GM21737 (cell line): ENCODE measurements at regions not wholly inside any gene's neighbourhood (a gene's known extent, or its start where the extent isn't known, plus 50 kb on each side); places are given as distances from the start of the nearest gene placed in this dataset.

Experiments
- ATAC-seq: cut with Tn5 transposase; IDR thresholded peaks from one replicate; pipeline ENCODE4 v1.9.1; 2021; ENCODE audit warnings: mild to moderate bottlenecking, moderate library complexity; ENCODE audit not compliant: unreplicated experiment

DNA sequence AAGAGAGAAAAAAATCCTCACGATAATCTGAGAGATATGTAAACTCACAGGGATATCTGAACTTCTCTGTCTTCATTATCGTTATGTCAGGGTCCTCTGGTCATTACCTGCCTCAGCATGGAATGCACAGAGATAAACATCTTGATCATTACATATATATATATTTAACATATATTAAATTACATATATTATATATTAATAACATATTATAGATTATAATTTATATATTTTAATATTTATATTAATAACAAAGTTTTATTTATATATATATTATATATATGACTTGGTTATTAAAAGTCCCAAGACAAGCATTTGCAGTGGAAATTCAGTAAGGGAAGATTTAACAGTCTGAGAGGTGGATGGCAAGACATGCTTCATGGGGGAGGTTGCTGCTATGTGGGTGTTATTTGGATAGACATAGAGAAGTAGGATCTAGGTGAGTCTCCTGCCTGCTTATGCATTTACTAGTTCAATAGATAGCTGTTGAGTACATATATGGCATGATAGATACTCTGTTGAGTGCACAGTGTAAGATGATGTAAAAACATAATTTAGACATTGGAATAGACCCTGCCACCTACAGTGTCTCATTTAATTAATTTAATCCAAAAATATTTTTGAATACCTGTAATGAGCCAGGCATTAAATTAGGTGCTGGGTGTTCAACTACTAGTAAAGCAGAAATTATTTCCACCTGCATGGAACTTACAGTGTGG is 255.2 kb downstream of the RAD51AP2 start:
- no peak for ATAC-seq

DNA sequence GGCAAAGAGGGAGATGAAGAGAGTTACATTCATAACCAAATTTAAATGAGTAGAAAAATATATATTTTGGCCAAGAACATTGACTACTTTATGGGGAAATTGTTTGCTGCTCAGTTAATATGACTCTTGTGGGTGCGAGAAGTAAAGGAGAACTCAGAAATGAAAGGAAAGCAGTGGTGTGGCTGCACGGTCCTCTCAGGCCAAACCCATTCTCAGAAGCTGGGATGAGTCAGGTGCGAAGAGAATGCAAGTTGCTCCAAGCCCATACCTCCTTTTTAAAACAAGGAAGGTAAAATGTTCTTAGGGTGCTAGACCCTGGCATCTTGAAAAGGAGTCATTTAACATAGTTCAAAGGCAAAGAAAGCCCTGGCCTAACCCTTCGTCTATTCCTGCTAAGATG is 258.6 kb downstream of the RAD51AP2 start:
- ATAC-seq, result no peak

DNA sequence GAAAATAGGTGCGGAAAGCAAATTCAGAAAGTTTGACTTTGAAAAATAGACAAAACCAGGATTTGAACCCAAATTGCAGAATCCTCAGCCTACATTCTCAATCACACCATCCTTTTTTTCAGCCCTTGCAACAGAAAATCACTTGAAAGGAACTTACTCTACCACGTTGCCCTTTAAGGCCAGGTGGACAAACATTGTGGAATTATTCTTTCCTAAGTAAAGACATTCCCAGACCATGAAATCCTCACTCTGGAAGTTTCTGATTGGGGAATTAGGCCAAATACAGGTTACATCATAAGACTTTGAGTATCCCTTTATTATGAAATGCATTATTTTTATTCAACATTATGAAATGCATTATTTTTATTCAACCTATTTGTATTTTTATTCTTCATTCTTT is 259.4 kb downstream of the RAD51AP2 start:
- ATAC-seq, result no peak

DNA sequence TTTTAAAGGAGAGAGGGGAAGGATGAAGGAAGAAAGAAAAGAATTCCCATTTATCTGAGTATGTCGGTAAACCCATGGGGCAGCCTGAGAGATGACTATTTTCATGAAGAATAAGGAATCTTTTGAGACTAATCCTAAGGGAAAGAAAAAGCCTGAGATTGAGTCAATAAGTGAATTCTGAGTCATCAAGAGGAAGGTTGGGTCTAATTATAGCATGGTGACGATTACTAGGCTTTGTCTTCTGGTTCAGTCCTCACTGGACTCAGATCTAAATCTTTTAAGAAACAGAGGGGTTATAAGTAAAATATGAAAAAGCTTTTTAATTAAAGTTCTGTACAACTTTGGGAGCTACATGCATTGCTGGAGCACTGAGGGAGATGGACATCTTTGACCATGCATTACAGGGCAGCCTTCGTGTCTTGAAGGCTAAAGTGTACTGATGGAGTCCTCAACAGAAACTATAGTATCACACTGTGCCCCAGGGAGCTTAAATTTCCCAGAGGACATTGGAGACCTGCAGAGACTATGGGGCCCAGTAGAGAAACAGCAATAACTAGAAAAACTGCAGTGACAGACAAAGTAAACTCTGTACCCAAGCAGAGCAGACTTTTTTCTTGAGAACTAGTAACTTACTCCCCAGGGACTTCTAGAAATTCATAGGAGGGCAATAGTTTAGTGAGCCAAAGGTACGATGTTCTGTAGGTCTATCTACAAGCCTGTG is 260.9 kb downstream of the RAD51AP2 start:
- ATAC-seq, result no peak

DNA sequence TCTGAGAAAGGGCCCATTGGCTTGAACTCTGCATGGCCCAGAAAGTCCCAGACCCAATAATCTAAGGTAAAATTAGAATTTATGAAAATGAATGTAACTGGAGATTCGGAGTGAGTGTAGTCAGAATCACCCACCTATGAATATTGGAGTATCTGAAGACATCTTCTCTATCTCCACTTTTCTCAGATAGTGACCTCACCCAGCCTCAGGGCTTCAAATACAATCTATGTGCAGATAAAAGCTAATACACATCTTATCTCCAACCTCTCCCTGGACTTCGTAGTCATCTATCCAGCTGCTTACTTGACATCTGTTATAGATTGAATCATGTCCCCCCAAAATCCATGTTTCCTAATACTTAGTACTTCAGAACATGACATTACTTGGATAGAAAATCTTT is 263.2 kb downstream of the RAD51AP2 start:
- no peak for ATAC-seq

DNA sequence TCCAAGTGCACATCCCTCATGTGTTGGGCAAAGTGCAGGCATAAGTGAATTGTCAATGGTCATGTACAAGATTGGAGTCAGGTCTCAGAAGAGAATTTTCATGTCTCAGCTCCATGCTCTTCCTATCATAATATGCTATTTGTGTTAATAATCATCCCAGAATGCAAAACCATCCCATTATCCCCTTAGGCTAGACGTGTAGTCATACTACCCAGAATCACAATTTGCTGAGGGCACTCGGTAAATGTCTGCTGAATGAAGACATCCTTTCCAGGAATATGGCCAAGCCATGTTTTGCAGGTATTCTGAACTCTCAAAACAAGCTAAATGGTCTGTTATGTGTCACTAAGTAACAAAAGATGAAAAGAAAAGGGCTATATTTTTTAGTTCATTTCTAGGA is 263.8 kb downstream of the RAD51AP2 start:
- no peak for ATAC-seq

DNA sequence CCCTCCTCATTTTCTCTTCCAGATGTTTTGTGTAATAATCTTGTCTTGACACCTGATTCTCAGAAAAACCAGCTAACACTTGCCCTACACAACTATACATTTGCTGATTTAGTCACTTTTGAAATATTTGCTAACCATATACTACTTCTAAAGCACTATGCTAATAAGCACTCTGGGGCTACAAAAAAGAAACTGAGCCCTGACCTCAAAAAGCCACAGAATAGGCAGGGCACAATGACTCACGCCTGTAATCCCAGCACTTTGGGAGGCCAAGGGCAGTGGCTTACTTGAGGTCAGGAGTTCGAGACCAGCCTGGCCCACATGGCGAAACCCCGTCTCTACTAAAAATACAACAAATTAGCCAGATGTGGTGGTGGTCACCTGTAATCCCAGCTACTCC is 266.0 kb downstream of the RAD51AP2 start:
- ATAC-seq, result no peak

DNA sequence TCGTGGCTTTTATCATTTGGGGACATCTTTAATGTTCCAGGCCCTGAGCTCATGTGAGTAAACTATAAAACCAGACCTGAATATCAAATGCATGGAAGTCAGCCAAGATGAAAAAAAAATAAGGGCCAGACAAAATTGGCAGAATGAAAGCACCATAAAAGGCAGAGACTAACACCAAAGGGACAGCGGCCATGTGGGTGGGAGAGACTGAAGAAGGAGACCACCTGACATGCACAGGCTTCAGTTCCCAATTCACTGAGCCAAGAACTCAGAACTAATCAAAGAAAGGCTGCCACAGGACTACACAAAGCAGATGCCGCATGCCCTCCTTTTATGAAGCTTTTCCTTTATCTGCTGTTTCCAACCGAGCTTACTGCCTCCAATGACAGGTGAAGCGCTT is 267.1 kb downstream of the RAD51AP2 start:
- no peak for ATAC-seq

DNA sequence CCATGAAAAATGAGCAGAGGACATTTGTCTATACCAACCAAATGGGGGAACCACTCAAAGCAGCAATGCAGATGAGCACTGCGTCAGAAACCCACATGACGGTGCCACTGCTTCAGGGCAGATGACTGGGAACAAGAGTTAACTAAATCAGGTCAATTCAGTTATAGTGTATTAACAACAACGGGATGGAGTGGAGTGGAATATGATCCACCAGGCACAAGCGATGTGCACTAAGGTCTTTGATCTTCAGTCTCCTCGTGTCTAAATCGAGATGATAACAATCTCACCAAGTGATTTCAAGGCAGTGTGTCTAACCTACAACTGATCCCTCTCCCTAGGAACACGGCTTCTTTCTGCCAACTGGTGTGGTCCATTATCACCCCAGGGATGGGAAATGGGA is 269.0 kb downstream of the RAD51AP2 start:
- ATAC-seq, result no peak

DNA sequence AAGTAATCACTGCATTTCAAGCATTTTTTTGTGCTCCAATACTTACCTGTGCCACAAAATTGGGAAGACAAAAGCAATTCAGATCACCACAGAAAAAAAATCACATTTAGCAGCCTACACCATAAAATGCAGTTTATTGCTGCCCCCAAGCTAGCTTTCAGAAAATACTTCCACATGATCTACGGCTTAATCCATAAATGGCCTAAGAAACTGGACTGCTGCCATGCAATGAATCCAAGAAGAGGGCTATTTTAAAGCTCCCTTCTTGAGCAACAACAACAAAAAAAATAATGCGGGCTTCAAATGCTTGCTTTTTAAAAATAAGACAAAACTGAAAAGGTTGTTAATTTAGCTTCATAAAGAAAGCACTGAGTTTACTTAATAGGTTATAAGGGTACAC is 272.3 kb downstream of the RAD51AP2 start:
- no peak for ATAC-seq

DNA sequence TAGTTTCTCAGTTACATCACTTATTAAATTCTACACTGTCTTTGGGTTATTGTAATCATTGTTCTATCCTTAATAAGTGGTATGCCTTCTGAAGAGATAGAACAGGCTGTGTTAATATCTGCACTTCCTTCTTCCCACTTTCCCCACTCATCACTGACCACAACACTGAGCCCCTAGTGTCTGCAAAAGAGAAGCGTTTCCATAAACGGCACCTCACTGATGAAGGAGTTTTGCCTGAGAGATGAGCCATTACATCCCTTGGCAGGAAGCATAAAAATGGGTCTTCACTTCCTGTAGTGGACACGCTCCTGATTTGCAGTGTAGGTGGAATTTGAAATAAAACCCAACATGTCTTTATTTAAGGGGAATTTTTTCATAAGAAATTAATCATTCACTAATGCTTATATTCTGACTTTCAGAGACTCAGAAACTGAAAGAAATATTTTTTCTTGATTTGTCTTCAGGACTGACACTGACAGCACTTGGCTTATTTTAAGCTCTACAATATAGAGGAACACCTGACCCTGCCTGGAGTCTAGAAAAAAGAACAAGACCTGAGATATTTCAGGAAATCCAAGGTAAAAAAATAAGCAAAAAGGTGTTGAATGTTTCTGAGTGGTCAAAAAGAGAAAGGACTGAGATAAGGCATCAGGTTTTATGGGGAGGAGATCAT is 275.3 kb downstream of the RAD51AP2 start:
- no peak for ATAC-seq

DNA sequence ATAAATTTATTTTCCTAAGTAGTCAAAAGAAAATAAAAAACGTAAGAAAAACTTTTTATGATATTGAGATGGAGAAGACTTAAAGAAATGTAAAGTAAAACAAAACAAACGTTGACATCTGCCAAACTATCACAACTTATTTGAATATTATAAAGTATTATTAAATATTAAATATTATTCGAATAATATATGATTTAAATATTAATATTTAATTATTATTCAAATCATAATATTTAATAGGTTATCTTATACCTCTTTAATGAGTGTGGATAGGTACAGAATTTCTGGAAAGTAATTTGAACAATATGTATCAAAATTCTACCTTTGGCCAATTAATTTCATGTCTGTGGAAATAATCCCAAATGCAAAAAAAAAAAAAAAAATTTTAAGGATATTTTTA is 278.7 kb downstream of the RAD51AP2 start:
- ATAC-seq, result no peak

DNA sequence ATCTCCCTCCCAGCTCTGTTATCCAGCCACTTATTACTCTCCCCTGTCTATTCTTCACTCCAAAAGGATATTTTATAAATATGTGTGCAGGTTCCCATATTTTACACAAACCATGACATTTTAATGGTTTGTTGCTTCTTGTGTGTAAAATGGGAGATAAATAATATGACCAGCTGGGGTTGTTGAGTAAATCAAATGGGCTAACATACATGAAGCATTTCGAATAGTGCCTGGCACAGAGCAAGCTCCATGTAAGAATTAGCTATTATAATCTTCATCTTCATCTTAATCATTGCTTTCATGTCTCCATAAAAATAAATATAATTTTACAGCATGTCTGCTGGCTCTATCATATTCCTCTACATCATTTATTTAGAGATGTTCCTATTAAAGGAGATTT is 283.1 kb downstream of the RAD51AP2 start:
- no peak for ATAC-seq

DNA sequence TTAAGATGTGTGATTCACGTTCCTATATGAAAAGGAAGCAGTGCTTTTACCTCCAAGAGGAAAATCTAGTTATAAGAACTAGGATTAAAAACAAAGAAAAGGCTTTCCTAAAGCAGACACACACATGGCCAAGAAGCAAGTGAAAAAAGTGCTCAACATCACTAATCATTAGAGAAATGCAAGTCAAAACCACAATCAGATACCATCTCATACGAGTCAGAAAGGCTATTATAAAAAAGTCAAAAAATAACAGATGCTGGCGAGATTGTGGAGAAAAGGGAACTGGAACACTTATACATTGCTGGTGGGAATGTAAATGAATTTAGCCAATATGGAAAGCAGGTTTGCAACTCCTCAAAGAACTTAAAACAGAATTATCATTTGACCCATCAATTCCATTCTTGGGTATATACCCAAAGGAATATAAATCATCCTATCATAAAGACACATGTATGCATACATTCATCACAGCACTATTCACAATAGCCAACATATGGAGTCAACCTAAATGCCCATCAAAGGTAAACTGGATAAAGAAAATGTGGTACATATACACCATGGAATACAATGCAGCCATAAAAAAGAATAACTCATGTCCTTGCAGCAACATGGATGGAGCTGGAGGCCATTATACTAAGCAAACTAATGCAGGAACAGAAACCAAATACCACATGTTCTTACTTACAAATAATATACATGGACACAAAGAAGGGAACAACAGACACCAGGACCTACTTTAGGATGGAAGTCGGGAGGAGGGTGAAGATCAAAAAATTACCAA is 285.3 kb downstream of the RAD51AP2 start:
- ATAC-seq, result no peak

DNA sequence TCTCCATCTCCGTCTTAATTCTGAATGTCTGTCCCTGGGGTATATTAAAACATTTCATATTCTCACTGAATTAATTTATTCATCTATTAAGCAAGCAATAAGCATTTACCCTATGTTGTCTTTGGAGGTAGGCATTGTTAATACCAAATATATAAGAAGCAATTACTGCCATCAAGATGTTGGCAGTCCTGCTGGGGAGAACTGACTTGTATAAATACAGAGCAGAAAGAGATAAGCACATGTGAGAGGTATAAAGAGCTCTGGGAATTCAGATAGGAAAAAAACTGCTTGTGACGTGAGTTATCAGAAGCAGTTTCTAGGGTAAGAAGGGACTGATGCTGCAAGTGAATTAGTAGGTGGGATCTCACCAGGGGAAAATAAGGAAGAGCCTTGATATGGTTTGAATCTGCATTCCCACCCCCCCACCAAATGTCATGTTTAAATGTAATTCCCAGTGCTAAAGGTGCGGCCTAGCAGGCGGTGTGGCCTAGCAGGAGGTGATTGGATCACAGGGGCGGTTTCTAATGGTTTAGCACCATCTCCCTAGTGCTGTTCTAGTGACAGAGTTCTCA is 286.8 kb downstream of the RAD51AP2 start:
- ATAC-seq, result no peak

DNA sequence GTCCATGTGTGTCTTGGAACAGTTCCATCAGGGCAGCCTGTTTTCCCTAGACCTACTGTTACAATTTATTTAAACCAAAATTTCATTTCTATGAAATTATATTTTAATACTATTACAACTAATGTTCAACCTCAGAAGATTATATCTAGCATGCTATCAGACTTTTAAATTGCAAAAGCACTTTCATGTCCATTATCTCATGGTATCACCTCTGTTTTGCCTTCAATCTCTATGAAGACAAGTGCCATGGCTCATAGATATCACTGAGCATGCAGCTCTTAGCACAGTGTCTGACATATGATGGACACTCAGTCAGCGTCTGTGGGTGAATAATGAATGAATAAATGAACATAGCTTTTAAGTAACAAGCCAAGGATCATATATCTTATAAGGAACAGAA is 288.8 kb downstream of the RAD51AP2 start:
- no peak for ATAC-seq

DNA sequence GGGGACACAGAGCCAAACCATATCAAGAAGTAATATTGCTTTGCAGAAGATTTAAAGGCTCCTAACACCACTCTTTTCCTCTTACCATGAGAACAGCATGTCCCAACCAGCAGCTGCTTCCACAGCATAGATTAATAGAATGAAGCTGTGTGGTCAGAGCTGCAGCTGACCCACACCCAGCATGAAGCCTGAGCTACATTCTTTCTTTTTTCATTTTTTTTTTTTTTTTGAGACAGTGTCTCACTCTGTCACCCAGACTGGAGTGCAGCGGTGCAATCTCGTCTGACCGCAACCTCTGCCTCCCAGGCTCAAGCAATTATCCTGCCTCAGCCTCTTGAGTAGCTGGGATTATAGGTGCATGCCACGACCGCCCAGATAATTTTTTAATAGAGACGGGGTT is 289.8 kb downstream of the RAD51AP2 start:
- no peak for ATAC-seq

DNA sequence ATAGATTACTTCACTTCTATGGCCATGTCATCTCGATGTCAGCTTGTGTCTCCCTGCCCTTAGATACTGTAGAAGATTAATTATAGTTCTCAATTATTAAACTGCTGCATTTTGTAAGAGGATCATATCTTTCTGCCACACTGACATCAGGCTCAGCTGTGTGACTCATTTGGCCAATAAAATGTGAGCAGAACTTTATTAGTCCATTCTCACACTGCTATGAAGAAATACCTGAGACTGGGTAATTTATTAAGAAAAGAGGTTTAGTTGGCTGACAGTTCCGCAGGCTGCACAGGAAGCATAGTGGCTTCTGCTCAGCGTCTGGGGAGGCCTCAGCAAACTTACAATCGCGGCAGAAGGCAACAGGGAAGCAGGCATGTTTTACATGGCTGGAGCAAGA is 290.4 kb downstream of the RAD51AP2 start:
- no peak for ATAC-seq

DNA sequence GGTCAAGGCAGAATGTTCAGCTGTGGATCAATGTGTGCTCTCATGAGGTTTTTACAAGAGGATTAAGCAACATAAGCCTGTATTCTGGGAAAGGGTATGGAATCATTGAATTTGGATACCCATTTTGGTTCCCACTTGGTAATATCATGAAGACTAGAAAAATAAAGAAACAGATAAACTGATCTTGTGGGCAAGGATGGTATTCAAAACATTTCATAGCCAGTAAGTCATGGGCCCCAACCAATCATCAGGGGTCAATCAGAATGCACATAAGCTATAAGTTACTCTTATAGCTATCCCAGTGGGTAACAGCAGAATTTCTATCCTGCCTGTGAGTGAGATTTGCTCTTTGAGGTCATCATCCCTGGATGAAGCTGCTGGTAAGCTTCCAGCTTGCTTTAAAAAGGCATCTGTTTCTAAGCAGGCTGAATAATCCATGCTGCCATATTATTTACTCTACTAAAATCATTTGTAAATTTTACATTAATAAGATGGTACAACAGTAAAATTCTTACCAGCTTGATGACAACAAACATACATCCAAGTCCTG is 291.2 kb downstream of the RAD51AP2 start:
- ATAC-seq, result no peak

DNA sequence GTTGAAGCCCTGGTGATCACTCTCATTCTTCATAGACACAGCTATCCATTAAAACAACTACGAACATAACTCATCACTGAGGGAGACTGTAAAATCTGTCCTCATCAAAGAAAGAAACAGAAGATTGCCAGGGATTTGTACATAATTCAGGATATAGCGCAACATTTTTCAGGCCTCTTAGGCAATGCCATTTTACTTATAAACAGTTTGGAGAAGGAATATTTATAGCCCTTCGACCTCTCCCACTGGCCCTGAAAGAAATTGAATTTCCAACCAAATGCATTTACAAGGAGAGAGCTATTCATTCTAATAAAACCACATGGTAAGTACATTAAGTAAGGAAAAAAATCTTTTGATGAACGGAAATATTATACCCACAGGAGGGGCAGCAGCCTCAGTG is 295.0 kb downstream of the RAD51AP2 start:
- ATAC-seq, result no peak

DNA sequence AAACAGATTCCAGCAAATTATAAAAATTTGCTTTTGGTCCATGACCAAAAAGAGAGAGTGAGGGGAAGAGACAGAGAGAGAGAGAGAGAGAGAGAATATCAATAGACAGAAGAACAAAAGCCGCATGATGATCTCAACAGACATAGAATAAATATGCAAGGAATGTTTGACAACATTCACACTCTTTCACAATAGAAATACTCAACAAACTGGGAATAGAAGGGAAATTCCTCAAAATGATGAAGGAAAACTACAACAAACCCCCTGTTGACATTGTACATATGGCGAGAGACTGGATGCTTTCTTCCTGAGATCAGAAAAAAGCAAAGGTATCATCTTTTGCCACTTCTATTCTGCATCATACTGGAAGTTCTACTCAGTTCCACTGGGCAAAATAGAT is 309.7 kb downstream of the RAD51AP2 start:
- ATAC-seq, result no peak
